ENCODE measurements at regions not wholly inside any gene's neighbourhood (a gene's known extent, or its start where the extent isn't known, plus 50 kb on each side); places are given as distances from the start of the nearest gene placed in this dataset.

DNA sequence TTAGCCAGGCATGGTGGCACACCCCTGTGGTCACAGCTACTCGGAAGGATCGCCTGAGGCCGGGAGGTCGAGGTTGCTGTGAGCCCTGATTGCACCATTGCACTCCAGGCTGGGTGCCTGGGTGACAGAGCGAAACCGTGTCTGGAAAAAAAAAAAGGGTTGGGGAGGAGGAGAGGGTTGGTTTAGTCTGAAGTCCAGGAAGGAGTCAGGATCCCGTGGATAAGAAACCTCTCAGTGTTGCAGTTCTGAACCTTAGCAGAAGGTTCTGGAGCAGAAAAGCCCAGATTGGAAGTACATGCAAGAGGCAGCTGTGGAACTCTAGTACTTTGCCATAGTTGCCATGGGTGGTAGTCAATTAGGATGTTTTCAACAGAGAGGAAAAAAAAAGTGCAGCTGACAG lies 125.2 kb upstream of the CPEB4 start:
- TF ChIP-seq, protein P1, sequence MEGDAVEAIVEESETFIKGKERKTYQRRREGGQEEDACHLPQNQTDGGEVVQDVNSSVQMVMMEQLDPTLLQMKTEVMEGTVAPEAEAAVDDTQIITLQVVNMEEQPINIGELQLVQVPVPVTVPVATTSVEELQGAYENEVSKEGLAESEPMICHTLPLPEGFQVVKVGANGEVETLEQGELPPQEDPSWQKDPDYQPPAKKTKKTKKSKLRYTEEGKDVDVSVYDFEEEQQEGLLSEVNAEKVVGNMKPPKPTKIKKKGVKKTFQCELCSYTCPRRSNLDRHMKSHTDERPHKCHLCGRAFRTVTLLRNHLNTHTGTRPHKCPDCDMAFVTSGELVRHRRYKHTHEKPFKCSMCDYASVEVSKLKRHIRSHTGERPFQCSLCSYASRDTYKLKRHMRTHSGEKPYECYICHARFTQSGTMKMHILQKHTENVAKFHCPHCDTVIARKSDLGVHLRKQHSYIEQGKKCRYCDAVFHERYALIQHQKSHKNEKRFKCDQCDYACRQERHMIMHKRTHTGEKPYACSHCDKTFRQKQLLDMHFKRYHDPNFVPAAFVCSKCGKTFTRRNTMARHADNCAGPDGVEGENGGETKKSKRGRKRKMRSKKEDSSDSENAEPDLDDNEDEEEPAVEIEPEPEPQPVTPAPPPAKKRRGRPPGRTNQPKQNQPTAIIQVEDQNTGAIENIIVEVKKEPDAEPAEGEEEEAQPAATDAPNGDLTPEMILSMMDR (IDR thresholded peaks at IDR 0.05): no peak
- TF ChIP-seq POLR2A (IDR thresholded peaks at IDR 0.05): no peak
- no peak for TF ChIP-seq POLR2AphosphoS5 (IDR thresholded peaks at IDR 0.05)
- TF ChIP-seq EP300 (IDR thresholded peaks at IDR 0.05): no peak

Measured in suprapubic skin (tissue), 4 donors.